Coronary artery (tissue), 2 donors: ENCODE measurements at regions not wholly inside any gene's neighbourhood (a gene's known extent, or its start where the extent isn't known, plus 50 kb on each side); places are given as distances from the start of the nearest gene placed in this dataset.

Experiments used
- DNase-seq: peaks from one replicate; pipeline ENCODE4 v3.0.0-alpha.2; 2017; ENCODE audit warnings: low spot score
- H3K27ac ChIP-seq, 2 donors: fragments of 200-600 bp; sonication (generic); one replicate each; pipeline ENCODE4 v1.5.1; 2016 to 2019
- H3K4me3 ChIP-seq: fragments of 200-600 bp; sonication (generic); 2 replicates; pipeline ENCODE4 v1.5.1; 2016; ENCODE audit warnings: mild to moderate bottlenecking, moderate library complexity
- CTCF ChIP-seq: fragments of 200-600 bp; sonication (generic); IDR thresholded peaks from one replicate; pipeline ENCODE4 v1.5.1; 2019; ENCODE audit warnings: antibody characterized with exemption

- Histone ChIP-seq H3K4me3 (no peak overlapping the region), H3K27ac (no peak overlapping the region)
- DNase-seq = no peak
- no peak for TF ChIP-seq CTCF
Measured at GRCh38 chr2:215882689-215883088, 130.7 kb downstream of the MREG start.

- Histone ChIP-seq H3K4me3 (no peak overlapping the region), H3K27ac (no peak overlapping the region)
- no peak for TF ChIP-seq CTCF
- no peak for DNase-seq
Measured at GRCh38 chr2:215881582-215881981, 131.8 kb downstream of the MREG start.

GRCh38 chr2:215880970-215881369 is 132.4 kb downstream of the MREG start:
- no peak for TF ChIP-seq CTCF
- Histone ChIP-seq H3K27ac (no peak overlapping the region), H3K4me3 (no peak overlapping the region)
- no peak for DNase-seq

GRCh38 chr2:215879977-215880940 is 133.1 kb downstream of the MREG start:
- Histone ChIP-seq H3K27ac (no peak overlapping the region), H3K4me3 (no peak overlapping the region)
- TF ChIP-seq CTCF = no peak
- no peak for DNase-seq

- no peak for DNase-seq
- no peak for TF ChIP-seq CTCF
Measured at GRCh38 chr2:215879331-215879730, 134.0 kb downstream of the MREG start.

GRCh38 chr2:215878476-215879063 is 134.8 kb downstream of the MREG start:
- DNase-seq = no peak
- no peak for TF ChIP-seq CTCF
- Histone ChIP-seq H3K27ac (no peak overlapping the region), H3K4me3 (no peak overlapping the region)

More at GRCh38 chr2:215879331-215879730, 134.0 kb downstream of the MREG start:
- Histone ChIP-seq H3K4me3 (no peak overlapping the region), H3K27ac (no peak overlapping the region)

GRCh38 chr2:215876937-215877238 is 136.5 kb downstream of the MREG start:
- no peak for TF ChIP-seq CTCF
- no peak overlapping the region for H3K4me3 ChIP-seq
- DNase-seq = no peak
- H3K27ac ChIP-seq = no peak overlapping the region
